ENCODE measurements at regions not wholly inside any gene's neighbourhood (a gene's known extent, or its start where the extent isn't known, plus 50 kb on each side); places are given as distances from the start of the nearest gene placed in this dataset.

DNA sequence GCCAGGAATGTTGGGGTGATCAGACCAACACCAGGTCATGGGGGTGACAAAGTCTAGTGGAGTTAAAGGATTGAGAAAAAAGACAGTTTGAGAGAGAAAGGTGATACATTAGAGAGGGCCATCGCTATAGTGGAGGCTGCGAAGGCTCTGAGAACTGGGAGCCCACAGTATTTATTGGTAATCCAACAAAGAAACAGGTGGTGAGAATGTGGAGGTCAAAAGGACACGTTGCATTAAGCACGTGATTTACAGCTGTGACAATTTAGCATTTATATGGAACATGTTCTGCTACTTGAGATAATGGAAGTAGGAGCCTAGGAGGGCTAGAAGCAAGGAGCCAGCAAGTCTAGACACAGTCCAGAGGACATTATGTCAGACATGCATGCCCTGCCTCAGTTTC, 2086.5 kb upstream of the C9orf72 start:
- Histone ChIP-seq H4K91ac (ENCODE audit: insufficient read depth, low read depth, low read length) (no peak overlapping the region), H3K9ac (ENCODE audit: low read depth, low read length) (no peak overlapping the region), H2BK20ac (ENCODE audit: low read depth, low read length) (no peak overlapping the region), H3K4me1 (ENCODE audit: control insufficient read depth, insufficient read depth, low read length) (no peaks in the 10 kb centered on the region), H3K36me3 (ENCODE audit: control insufficient read depth, insufficient read depth, low read length) (no peaks in the 10 kb centered on the region), H3K79me1 (ENCODE audit: low read depth in 1 of 2, low read length in 2 of 2) (no peaks in the 10 kb centered on the region), H3K4ac (ENCODE audit: low read depth, low read length) (no peak overlapping the region), H4K8ac (ENCODE audit: low read depth in 2 of 2, low read length in 2 of 2) (no peak overlapping the region), H2BK120ac (ENCODE audit: low read depth, low read length) (no peak overlapping the region), H3K9me1 (ENCODE audit: insufficient read depth, low read length) (no peaks in the 10 kb centered on the region), H3K9me3 (ENCODE audit: control insufficient read depth, insufficient read depth, low read length) (peaks cover 10% of the 10 kb centered on the region), H3K14ac (replicated peaks; ENCODE audit: low read depth, low read length) (no peak overlapping the region), H2AFZ (replicated peaks; ENCODE audit: low read length, poor library complexity) (no peak overlapping the region), H3K4me3 (ENCODE audit: insufficient read depth, low read depth, low read length) (no peak overlapping the region), H3K56ac (ENCODE audit: extremely low read depth, insufficient read depth, low read length) (no peak overlapping the region), H3K23ac (ENCODE audit: low read depth, low read length) (no peak overlapping the region), H3K18ac (ENCODE audit: low read depth, low read length) (no peak overlapping the region), H4K20me1 (ENCODE audit: insufficient read depth, low read length) (no peaks in the 10 kb centered on the region), H2BK5ac (ENCODE audit: low read depth, low read length, poor library complexity, severe bottlenecking) (no peak overlapping the region), H2AK5ac (ENCODE audit: low read depth, low read length) (no peak overlapping the region), H2AK9ac (replicated peaks; ENCODE audit: low read depth, low read length, poor library complexity) (no peak overlapping the region), H4K5ac (ENCODE audit: low read depth, low read length) (no peak overlapping the region), H3K4me2 (ENCODE audit: low read depth, low read length) (no peak overlapping the region), H2BK15ac (ENCODE audit: low read depth, low read length) (no peak overlapping the region), H3K27ac (ENCODE audit: insufficient read depth, low read length) (no peak overlapping the region), H3K27me3 (ENCODE audit: control insufficient read depth, insufficient read depth, low read length) (no peaks in the 10 kb centered on the region)
- BruUV-seq (replicated peaks) = no TSS peak
- CTCF ChIA-PET = no interaction called here
- intact Hi-C loops (cut with micrococcal nuclease) (no loop called here), dilution Hi-C loops (cut with HindIII; ENCODE audit: low sequenced_read_pairs, unreplicated experiment) (no loop called here), in situ Hi-C loops (cut with MboI; ENCODE audit: low sequenced_read_pairs) (no loop called here)
- POLR2A ChIA-PET (ENCODE audit: unreplicated experiment) = no interaction called here
- ATAC-seq (ENCODE audit: low read depth) = no peak
- 39% methylated on average over 2 of the region's 4 CpGs; no CpG with 5 or more reads in 1 of the 2 experiments for WGBS, 2 experiments (ENCODE audit: extremely low coverage in 2 of 2, insufficient read length in 1 of 2)
- no peak for TF ChIP-seq NFE2L2 (IDR thresholded peaks at IDR 0.05; ENCODE audit: low read depth, low read length)
- TF ChIP-seq CEBPB (IDR thresholded peaks at IDR 0.05; ENCODE audit: low read depth, low read length) = no peak
- TF ChIP-seq CHD1 (IDR thresholded peaks at IDR 0.05; ENCODE audit: low read depth, low read length) = no peak
- TF ChIP-seq, protein P1, sequence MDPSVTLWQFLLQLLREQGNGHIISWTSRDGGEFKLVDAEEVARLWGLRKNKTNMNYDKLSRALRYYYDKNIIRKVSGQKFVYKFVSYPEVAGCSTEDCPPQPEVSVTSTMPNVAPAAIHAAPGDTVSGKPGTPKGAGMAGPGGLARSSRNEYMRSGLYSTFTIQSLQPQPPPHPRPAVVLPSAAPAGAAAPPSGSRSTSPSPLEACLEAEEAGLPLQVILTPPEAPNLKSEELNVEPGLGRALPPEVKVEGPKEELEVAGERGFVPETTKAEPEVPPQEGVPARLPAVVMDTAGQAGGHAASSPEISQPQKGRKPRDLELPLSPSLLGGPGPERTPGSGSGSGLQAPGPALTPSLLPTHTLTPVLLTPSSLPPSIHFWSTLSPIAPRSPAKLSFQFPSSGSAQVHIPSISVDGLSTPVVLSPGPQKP (IDR thresholded peaks at IDR 0.05; ENCODE audit: borderline replicate concordance, low read depth, low read length) = no peak
- TF ChIP-seq USF2 (IDR thresholded peaks at IDR 0.05; ENCODE audit: low read depth, low read length) = no peak
- no peak for TF ChIP-seq POLR2A (IDR thresholded peaks at IDR 0.05; ENCODE audit: low read depth, low read length)
- no peak for TF ChIP-seq RFX5 (IDR thresholded peaks at IDR 0.05; ENCODE audit: low read depth, low read length)
- TF ChIP-seq MXI1 (IDR thresholded peaks at IDR 0.05; ENCODE audit: borderline replicate concordance, low read depth, low read length) = no peak
- no peak for TF ChIP-seq MAZ (IDR thresholded peaks at IDR 0.05; ENCODE audit: borderline replicate concordance, low read depth, low read length)
- no peak for TF ChIP-seq FOS (IDR thresholded peaks at IDR 0.05; ENCODE audit: low read depth, low read length)
- TF ChIP-seq, protein P2, sequence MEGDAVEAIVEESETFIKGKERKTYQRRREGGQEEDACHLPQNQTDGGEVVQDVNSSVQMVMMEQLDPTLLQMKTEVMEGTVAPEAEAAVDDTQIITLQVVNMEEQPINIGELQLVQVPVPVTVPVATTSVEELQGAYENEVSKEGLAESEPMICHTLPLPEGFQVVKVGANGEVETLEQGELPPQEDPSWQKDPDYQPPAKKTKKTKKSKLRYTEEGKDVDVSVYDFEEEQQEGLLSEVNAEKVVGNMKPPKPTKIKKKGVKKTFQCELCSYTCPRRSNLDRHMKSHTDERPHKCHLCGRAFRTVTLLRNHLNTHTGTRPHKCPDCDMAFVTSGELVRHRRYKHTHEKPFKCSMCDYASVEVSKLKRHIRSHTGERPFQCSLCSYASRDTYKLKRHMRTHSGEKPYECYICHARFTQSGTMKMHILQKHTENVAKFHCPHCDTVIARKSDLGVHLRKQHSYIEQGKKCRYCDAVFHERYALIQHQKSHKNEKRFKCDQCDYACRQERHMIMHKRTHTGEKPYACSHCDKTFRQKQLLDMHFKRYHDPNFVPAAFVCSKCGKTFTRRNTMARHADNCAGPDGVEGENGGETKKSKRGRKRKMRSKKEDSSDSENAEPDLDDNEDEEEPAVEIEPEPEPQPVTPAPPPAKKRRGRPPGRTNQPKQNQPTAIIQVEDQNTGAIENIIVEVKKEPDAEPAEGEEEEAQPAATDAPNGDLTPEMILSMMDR (conservative IDR thresholded peaks at IDR 0.05; ENCODE audit: low read depth, low read length) = no peak
- TF ChIP-seq RAD21 (IDR thresholded peaks at IDR 0.05; ENCODE audit: low read length) = no peak
- no peak for TF ChIP-seq SMC3 (IDR thresholded peaks at IDR 0.05; ENCODE audit: low read depth, low read length)
- TF ChIP-seq MAFK (IDR thresholded peaks at IDR 0.05; ENCODE audit: low read depth, low read length) = no peak
- TF ChIP-seq RCOR1 (IDR thresholded peaks at IDR 0.05; ENCODE audit: insufficient replicate concordance, low read length) = no peak
- DNase-seq = no peak
